HepG2 (cell line): ENCODE measurements at regions not wholly inside any gene's neighbourhood (a gene's known extent, or its start where the extent isn't known, plus 50 kb on each side); places are given as distances from the start of the nearest gene placed in this dataset.

Experiments
- CTCF ChIP-seq: sonication (generic); formaldehyde crosslinking; IDR thresholded peaks from 2 replicates; pipeline ENCODE4 v1.5.0; 2020; ENCODE audit warnings: mild to moderate bottlenecking, missing genetic modification reagents, moderate library complexity
- ETV6 ChIP-seq: sonication (generic); formaldehyde crosslinking; conservative IDR thresholded peaks from 2 replicates; pipeline ENCODE4 v1.4.0; 2020; ENCODE audit warnings: missing genetic modification reagents
- GFI1 ChIP-seq: sonication (generic); formaldehyde crosslinking; IDR thresholded peaks from 2 replicates; pipeline ENCODE4 v1.5.0; 2020; ENCODE audit warnings: missing genetic modification reagents, mild to moderate bottlenecking, borderline replicate concordance
- HMG20A ChIP-seq: IDR thresholded peaks from 2 replicates; pipeline ENCODE4 v1.6.1; 2016; ENCODE audit warnings: borderline replicate concordance
- ZKSCAN5 ChIP-seq: sonication (generic); formaldehyde crosslinking; IDR thresholded peaks from 2 replicates; pipeline ENCODE4 v1.5.1; 2020; ENCODE audit warnings: mild to moderate bottlenecking, missing genetic modification reagents

GRCh38 chr4:14091531-14091930 lies 464.0 kb upstream of the BOD1L1 start:
- TF ChIP-seq ETV6 (CRISPR knock-in tag): no peak
- TF ChIP-seq HMG20A (CRISPR knock-in tag): no peak
- TF ChIP-seq CTCF: no peak
- no peak for TF ChIP-seq GFI1 (CRISPR knock-in tag)
- TF ChIP-seq ZKSCAN5 (CRISPR knock-in tag): no peak
